HG03095 (cell line): ENCODE measurements at regions not wholly inside any gene's neighbourhood (a gene's known extent, or its start where the extent isn't known, plus 50 kb on each side); places are given as distances from the start of the nearest gene placed in this dataset.

Experiments used
- ATAC-seq: cut with Tn5 transposase; IDR thresholded peaks from one replicate; pipeline ENCODE4 v1.9.1; 2021; ENCODE audit warnings: moderate library complexity; ENCODE audit not compliant: unreplicated experiment

DNA sequence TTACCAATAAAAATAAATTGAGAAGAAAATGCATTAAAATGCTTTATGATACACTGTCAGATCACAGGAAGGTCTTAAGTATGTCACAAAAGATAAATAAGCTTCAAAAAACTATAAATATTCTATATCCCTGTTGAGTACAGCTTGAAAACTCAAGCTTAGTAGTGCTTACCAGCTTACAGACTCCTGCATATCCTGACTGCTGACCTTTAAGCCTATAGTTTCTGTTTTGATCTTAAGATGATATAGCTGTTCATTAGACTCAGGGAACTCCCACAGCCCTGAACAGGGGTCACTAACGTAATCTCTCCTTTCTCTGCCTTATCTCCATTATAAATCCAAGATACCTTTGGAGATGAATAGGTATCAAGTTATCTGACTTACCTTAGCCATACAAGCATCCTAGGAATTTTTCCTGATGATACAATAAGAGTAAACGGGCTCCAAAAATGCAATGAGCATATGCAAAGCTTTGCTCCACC is 93.7 kb upstream of the RBBP8 start:
- no peak for ATAC-seq

DNA sequence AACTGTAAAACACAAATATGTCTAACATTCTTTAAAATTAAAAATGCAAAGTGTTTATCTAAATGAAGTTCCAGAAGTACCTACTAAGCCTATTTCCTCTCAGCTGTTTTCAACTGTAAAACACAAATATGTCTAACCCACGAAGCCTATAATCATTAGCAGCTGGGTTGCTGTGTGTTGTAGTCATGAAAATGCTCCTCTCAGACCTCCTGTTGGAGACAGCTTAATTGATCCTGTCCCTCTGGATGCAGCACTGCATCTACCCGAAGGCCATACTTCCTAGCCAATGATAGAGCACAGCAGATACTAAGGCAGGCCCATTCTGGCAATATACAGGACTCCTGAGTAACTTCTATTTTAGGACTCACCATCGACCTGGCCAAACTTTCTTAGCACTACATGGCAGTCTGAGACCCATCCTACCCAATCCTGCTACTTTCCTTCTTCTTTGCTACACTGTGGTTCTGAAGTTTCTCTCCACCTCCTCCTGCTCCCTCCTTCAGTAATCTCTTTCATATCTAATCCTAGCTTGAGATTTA is 92.5 kb upstream of the RBBP8 start:
- no peak for ATAC-seq

DNA sequence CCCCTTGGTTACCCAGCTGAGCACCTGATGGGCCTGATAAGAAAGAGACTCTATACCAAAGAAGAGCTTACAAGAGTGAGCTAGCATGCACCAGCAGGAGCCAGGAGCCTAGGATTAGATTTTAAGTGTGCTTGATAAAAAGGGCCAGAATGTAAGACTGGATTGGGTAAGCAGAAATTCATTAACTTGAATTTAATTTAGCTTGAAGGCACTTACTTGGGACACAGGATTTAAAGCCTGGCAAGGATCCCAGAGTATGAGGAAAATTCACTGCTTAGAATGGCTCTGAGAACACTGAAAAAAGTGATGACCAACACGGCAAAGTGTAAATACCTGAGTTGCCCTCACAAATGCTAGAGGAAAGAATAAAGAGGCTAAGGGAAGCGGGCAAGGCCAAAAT is 91.3 kb upstream of the RBBP8 start:
- ATAC-seq: no peak

DNA sequence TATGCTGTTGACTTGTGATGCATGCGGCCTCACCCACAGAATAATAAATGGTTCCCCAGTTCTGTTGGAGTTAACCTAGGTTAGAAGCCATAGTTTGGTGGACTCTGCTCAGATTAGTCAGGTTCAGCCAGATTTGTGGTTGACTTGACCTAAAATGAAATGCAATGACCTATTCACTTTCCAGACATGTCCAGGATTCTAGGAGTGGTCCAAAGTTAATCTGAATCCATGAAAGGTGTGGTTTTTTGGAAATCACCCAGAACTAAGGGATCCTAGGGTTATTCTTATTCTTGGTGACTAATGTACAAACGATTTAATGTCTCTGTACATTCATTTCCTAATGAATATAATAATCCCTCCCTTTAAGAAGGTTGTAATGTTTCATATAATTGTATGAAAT is 88.9 kb upstream of the RBBP8 start:
- no peak for ATAC-seq

DNA sequence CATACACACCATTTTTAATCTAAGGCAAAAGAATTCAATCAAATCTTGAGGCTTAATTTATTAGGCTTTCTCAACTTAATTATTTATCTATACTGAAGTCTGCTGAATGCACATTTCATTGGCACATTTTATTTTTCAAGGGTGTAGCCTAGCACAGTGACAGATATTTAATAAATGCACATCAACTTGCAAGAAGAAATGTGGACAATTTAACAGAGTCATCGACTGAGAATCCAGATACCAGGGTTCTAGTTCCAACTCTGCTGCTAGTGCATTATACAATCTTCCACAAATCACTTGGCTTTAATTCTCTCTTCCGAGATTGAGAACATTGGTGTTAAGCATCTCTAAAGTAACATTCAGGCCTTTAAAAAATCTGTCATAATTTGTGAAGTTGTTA is 88.5 kb upstream of the RBBP8 start:
- ATAC-seq: no peak

DNA sequence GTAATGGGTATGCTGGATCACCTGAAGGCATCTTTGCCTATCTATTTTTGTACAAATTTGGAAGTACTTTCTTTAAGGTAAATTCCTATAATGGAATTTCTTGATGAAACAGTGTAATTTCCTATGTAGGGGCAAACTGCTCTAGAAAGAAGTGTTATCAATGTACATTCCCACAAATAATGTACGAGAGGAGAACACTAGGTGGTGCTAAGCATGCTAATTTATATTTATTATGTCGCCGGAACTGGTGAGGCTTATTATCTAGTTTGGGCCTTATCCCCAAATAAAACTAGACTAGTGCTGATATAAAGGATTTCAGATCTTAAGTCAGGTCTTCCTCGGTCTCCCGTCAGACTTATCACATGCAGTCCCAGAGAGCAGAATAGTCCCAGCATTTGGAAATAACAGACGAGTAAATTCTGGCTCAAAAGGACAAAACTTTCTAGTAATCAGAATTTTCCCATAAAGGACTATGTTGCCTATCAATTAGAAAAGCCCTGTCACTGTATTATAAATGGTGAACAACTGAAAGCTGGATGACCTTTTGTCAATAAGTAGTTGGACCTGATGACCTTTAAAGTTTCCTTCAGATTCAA is 86.9 kb upstream of the RBBP8 start:
- ATAC-seq: no peak

DNA sequence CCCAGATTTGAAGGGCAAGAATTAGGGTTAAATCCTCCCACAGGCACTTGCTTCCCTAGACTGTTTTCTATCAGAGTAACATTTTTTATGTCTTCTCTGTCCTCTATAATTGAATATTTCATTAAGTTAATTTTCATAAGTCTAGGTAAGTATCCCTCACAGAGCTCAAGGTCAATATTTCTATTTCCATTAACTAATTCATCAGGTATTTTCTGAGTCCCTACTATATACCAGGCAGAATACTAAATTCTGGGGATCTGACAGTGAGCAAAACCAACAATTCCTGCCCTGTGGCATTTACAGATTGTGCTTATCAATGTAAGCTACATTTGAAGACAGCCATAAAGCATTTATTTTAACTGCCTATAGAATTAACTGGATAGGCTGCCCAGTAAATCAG is 86.4 kb upstream of the RBBP8 start:
- no peak for ATAC-seq

DNA sequence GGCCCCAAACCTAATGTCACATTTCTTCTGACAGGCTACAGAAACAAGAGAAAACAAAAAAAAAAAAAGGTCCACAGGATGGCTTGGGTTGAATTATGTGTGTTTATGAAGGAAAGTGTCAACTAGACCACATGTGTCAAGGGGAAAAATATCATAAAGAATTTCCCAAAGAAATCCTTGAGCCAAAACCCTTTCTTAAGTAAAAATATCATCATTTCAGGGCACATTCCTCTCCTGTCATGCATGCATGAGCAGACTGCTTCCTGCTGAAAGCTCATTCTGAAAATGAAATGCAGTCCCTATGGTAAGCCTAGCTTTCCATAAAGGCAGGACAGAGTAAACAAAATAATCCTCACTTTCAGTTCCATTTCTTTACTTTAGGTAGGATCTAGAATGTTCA is 85.7 kb upstream of the RBBP8 start:
- ATAC-seq: no peak

DNA sequence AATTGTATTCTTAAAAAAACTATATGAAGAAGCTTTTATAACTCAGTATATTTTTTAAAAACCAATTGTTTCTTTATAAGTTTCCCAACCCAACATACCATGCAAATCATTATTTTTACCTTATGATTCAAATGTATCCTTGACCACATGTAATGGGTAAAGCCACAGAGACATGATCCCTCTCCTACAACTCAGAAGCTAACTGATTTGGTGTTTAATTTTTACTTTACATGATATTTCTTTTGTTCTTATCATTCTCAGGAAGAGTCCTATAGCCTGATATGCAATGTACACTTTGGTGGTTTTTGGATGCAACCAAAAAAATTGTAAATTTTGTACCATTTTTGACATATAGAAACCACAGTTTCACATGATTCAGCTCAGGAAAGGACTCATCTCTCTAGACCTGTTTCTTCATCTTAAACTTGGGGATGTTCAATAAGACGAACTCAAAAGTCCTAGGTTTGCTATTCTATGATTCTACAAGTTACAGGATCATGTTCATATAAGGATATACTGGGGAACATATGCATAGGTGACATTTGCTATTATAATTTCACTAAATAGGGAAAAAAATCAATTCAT is 85.2 kb upstream of the RBBP8 start:
- no peak for ATAC-seq

DNA sequence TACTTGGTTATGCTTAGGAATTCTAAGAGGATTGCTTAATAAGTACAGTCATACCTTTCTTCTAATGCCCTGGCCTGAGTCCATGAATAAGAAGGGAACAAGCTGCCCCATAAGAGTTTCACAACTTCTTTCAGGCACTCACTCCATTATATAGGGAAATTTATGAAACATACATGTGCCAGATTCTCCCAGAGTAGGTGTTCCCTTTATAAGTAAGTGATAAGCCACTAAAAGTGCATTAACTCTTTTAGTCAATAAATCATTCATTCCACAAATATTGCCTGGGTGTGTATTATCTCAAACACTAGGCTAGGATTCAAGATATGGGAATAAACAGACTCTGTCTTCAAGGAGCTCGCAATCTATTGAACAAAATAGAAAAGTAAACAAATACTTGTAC is 84.5 kb upstream of the RBBP8 start:
- ATAC-seq: no peak

DNA sequence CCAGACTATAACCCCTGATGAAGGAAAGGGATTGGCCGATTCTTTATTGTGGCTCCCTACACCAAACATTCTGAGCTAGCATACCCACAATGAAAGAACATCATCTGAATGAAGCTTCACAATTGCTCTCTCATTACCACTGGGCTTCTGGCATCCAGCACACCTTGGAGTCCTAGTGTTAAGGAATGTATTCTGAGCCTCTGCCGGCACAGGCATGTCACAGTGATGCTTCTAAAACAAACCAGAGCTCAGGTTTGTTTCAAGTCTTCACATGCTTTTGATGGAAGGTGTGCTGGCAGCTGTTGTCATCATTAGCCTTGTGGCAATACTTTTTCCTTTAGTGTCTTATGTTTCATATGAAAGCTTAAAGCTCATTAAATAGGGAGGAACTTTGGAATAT is 76.3 kb upstream of the RBBP8 start:
- ATAC-seq: no peak

DNA sequence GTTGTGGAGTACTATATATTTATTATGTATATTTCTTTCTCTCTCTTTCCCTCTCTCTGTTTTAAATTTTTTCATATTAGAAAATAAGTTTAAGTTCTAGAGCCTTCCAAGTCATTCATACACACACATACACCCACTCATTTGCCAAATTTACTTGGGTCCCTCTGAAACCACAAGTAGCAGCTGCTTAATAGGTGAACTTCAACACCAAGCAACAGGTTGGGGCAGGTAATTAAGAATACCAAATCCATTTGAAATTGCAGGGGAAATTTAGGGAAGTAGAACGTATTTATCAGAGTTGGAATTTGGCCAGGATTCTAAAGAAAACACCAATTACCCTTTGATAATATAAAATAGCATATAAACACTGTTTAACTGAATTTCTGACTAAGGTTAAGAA is 75.0 kb upstream of the RBBP8 start:
- ATAC-seq: no peak

DNA sequence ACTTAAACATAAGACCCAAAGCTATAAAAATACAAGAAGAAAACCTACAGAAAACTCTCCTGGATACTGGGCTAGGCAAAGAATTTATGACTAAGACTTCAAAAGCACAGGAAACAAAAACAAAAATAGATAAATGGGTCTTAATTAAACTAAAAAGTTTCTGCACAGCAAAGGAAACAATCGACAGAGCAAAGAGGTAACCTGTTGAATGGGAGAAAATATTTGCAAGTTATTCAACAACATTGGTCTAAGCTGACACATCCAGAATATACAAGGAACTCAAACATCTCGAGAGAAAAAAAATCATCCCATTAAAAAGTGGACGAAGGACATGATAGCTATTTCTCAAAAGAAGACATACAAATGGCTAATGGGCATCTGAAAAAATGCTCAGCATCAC is 72.3 kb upstream of the RBBP8 start:
- ATAC-seq: no peak

DNA sequence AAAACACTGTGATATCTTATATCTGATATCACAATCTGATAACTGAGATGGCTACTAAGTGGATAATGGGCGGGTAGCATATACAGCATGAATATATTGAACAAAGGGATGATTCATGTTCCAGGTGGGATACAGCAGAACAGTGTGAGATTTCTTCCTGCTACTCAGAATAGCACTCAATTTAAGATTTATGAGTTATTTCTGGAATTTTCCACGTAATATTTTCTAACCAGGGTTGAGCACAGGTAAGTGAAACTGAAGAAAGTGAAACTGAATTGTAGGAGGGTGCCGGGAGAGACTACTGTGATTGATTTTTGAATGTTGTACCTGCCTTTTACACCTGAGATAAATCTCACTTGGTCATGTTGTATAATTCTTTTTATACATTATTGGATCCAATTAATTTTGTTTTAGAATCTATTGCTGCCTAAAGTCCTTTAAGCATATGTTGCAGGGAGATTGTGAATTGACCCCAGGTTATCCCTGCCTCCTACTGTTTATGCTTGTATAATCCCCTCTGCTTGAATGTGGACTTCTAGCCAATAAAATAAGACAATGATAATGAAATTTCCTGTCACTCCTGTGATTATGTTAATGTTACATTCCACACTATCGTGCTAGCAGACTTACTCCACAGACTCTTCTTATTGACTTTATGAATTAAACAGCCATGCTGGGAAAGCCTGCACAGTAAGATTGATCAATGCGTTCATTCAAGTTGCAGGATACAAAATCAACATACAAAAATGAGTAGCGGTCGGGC is 67.6 kb upstream of the RBBP8 start:
- ATAC-seq: no peak

DNA sequence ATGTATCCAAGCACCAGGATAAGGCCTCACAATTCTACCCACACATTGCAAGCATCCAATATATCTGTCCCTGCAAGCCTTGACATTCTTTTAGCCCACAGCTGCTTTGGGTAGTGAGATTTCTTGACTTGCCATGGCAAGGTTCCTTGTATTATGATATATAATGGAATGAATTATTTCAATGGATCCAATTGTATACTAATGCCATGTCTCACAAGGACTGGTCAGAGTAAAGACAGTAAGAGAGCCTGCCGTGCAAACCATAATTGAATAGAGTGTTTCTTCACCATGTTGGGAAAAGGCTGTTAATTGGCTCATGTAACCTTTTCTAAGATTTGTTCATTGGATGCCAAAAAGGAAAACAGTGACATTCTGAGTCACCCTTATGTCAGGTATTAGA is 64.3 kb upstream of the RBBP8 start:
- ATAC-seq: no peak

DNA sequence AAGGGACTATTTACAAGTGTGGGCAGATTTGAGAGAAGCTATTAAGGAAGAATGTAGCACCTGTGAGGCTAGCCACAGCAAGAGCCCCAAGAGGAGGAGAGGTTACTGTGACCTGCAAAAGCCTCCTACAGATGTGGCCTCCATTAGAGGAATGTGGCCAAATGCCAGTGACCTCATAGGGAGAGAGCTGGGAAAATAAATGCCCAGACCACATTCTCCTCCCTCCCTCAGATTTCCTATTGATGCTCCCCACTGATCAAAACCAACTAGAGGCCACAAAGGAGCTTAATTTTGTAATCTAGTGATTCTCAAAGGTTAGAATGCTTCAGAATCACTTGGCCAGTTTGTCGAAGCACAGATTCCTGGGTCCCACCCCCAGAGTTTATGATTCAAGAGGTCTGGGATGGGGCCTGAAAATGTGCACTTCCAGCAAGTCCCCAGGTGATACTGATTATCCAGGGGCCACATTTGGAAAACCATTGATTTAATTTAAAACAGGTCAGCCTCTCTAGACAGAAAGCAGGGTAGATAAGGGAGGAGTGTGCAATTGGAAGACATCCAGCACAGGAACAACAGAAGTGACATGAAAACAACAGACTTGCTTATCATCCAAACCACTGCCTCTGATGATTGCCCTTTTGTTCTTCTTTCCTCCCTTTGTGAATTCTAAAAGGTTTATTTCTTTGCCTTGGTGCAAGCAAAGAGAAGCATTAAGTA is 61.2 kb upstream of the RBBP8 start:
- ATAC-seq: no peak

DNA sequence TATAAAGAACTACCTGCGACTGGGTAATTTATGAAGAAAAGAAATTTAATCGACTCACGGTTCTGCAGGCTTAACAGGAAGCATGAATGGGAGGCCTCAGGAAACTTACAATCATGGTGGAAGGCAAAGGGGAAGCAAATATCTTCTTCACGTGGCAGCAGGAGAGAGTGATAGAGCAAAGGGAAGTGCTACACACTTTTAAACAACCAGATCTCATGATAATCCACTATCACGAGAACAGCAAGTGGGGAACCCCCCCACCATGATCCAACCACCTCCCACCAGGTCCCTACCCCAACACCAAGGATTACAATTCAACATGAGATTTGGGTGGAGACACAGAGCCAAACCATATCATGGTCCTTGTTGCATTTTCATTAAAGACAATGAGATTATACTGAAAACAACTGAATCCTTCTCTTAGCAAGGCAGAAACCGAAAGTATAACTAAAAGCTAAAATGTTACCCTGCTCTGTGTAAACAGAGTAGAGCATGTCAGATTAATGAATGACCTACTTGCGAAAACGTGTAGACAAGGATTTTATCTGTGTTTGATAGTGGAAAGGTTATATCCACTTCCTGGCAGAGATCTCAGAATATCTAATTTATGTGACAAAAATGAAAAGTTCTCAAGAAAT is 60.1 kb upstream of the RBBP8 start:
- peak; percentile 70 for ATAC-seq

DNA sequence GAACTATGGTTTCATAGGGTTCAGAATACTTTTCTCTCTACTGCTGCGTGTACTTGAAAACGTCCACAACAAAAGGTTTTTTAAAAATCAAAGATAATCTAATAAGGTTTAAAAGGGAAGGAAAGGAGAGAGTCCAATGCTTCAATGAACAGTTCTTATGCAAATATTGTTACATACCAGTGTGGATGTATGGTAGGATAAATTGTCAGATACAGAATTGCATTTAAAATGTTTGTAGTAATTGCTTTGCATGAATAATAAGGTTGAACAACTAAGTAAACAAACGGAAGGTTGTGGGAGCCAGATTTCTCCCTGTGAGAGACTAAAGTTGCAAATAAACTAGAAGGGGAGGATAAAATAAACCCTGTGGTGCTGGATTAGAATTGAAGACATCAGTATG is 53.8 kb upstream of the RBBP8 start:
- no peak for ATAC-seq

DNA sequence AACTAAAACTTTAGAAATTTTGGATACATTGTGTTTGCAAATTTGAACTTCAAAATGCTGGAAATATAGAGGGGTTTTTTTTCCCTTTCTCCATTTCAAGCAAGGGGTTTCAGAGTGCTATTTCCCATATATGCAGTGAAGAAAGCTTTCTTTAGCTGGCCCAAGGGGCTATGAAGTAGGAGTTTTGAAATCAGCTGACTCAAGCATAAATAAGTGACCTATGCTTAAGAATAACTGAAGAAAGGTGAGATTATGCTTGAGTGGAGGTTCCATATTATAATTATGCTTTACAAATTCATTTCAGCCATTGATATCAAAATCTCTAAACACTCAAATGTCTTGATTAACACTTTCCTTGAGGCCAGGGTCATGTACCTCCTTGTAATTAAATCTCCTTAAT is 51.0 kb upstream of the RBBP8 start:
- no peak for ATAC-seq

DNA sequence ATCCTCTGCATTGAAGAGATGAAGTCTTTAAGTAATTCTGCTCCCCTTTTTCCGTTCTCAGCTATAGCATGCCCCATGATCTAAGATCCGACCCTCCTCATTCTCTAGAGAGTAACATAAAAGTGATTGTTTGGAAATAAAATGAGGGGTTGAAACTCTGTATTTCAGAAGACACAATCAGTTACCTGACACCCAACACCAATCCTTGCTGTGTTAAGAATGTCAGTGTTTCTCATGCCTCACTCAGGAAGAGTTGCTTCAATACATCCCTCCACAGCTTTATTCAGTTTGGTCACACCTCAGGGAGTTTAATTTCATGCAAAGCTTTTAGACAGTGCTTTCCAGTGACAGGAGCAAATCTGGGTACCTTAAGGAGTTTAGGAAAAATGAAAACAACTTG is 49.9 kb upstream of the RBBP8 start:
- ATAC-seq: no peak
